Astrocyte of the spinal cord (primary cell): ENCODE measurements at regions not wholly inside any gene's neighbourhood (a gene's known extent, or its start where the extent isn't known, plus 50 kb on each side); places are given as distances from the start of the nearest gene placed in this dataset.

Source experiments
- DNase-seq: peaks from one replicate; pipeline ENCODE4 v3.0.0; 2011; ENCODE audit warnings: low read depth, low spot score
- H3K4me3 ChIP-seq: 2 replicates; pipeline ENCODE4 v1.5.1; 2011; ENCODE audit warnings: low read depth, mild to moderate bottlenecking, low read length, moderate library complexity
- CTCF ChIP-seq: IDR thresholded peaks from 2 replicates; pipeline ENCODE4 v1.5.1; 2012; ENCODE audit warnings: low read depth, mild to moderate bottlenecking, low read length, inconsistent platforms
- in situ Hi-C: cut with HindIII; loops from 2 replicates; pipeline ENCODE4 v1.10.0; 2017; ENCODE audit warnings: low sequenced_read_pairs

- no peak for TF ChIP-seq CTCF
- in situ Hi-C loops = no loop called here
- H3K4me3 ChIP-seq = no peak overlapping the region
- DNase-seq = no peak
Observed at GRCh38 chr3:39587113-39587512, 119.6 kb downstream of the MOBP start.

- DNase-seq = no peak
- TF ChIP-seq CTCF = no peak
Observed at GRCh38 chr3:39590806-39591205, 123.3 kb downstream of the MOBP start.

GRCh38 chr3:39592311-39593050 lies 125.0 kb downstream of the MOBP start:
- in situ Hi-C loops = no loop called here
- no peak for DNase-seq

More at GRCh38 chr3:39590806-39591205, 123.3 kb downstream of the MOBP start:
- in situ Hi-C loops = no loop called here
- no peak overlapping the region for H3K4me3 ChIP-seq

GRCh38 chr3:39593341-39593740 lies 125.9 kb downstream of the MOBP start:
- no peak overlapping the region for H3K4me3 ChIP-seq
- no peak for DNase-seq
- in situ Hi-C loops = no loop called here
- TF ChIP-seq CTCF = no peak

More at GRCh38 chr3:39592311-39593050, 125.0 kb downstream of the MOBP start:
- no peak overlapping the region for H3K4me3 ChIP-seq
- no peak for TF ChIP-seq CTCF

- in situ Hi-C loops = no loop called here
- no peak for TF ChIP-seq CTCF
- DNase-seq = no peak
- H3K4me3 ChIP-seq = no peak overlapping the region
Observed at GRCh38 chr3:39601241-39601640, 133.8 kb downstream of the MOBP start.

- DNase-seq = no peak
- H3K4me3 ChIP-seq = no peak overlapping the region
- in situ Hi-C loops = no loop called here
- no peak for TF ChIP-seq CTCF
Observed at GRCh38 chr3:39605837-39606236, 138.4 kb downstream of the MOBP start.
